Heart right ventricle (tissue), 16 donors: ENCODE measurements at regions not wholly inside any gene's neighbourhood (a gene's known extent, or its start where the extent isn't known, plus 50 kb on each side); places are given as distances from the start of the nearest gene placed in this dataset.

ENCODE experiments used
- ATAC-seq, 8 donors: fragments of 200-7000 bp; cut with Tn5 transposase; one replicate each; pipeline ENCODE4 v1.9.1; 2020; ENCODE audit warnings: mild to moderate bottlenecking in 8 of 8, moderate library complexity in 8 of 8, moderate number of reproducible peaks in 1 of 8
- DNase-seq, 2 donors: peaks; one replicate each; pipeline ENCODE4 v3.0.0-alpha.2; 2020
- H3K27ac ChIP-seq, 10 donors: fragments of 200-600 bp; sonication (generic) in 2 of 10; one replicate each; pipeline versions ENCODE4 v1.5.0 to v1.8.0; 2020 to 2022; ENCODE audit warnings: mild to moderate bottlenecking in 3 of 10
- H3K27me3 ChIP-seq, 7 donors: fragments of 200-600 bp; one replicate each; pipeline ENCODE4 v1.8.0; 2021 to 2022; ENCODE audit warnings: mild to moderate bottlenecking in 2 of 7
- H3K36me3 ChIP-seq, 9 donors: fragments of 200-600 bp; sonication (generic) in 1 of 9; one replicate each; pipeline versions ENCODE4 v1.5.0 to v1.8.0; 2020 to 2022; ENCODE audit warnings: mild to moderate bottlenecking in 2 of 9
- H3K4me1 ChIP-seq, 9 donors: fragments of 200-600 bp; sonication (generic) in 1 of 9; one replicate each; pipeline versions ENCODE4 v1.5.0 to v1.8.0; 2020 to 2022; ENCODE audit warnings: mild to moderate bottlenecking in 4 of 9
- H3K4me3 ChIP-seq, 10 donors: fragments of 200-600 bp; sonication (generic) in 2 of 10; one replicate each; pipeline versions ENCODE4 v1.5.0 to v1.8.0; 2020 to 2022; ENCODE audit warnings: mild to moderate bottlenecking in 7 of 10, moderate library complexity in 2 of 10
- H3K9me3 ChIP-seq, 11 donors: fragments of 200-600 bp in 10 of 11; sonication (generic) in 2 of 11; one replicate each; pipeline versions ENCODE4 v1.5.0 to v1.8.0; 2013 to 2022; ENCODE audit warnings: mild to moderate bottlenecking in 2 of 11, control low read depth in 1 of 11, moderate library complexity in 1 of 11
- WGBS, 2 donors: extraction: QIAGEN DNeasy Blood & Tissue Kit; methylation state at CpG; one replicate each; pipeline ENCODE4 v1.1.7; 2013; ENCODE audit warnings: inconsistent platforms in 1 of 2; 5-methylcytosine and 5-hydroxymethylcytosine counted together
- intact Hi-C, 10 donors: fragments of 100-400 bp; cut with DNase I; formaldehyde crosslinking; loops; one replicate each; pipeline versions ENCODE4 v1.11.1 to v1.14.2; 2022
- TF ChIP-seq, protein P1 (sequence below), 9 donors: fragments of 200-600 bp; sonication (generic) in 2 of 9; IDR thresholded peaks; one replicate each; pipeline versions ENCODE4 v1.5.0 to v1.8.0; 2021 to 2022; ENCODE audit warnings: antibody characterized with exemption in 9 of 9, mild to moderate bottlenecking in 5 of 9, moderate library complexity in 1 of 9
- donor health status: Arrhythmogenic right ventricular cardiomyopathy.
- donor health status: ischemic (EF 13 %, LVEDD 7.1; RV severe dilation, severe dysfunction).
- donor health status: healthy with polysubstance abuse.
- donor health status: DM: no; HTN: yes; CAD: no.
- donor health status: DM: no; HTN: no; CAD: no.
- donor health status: ischemic (EF 25% LVEDD 6.9; RV normal size, moderate dysfunction).
- donor health status: ischemic (EF 25% LVEDD 5.7; RV mildly dilated, moderate dysfunction).
- donor health status: healthy.
- donor health status: DM: yes; HTN: yes; CAD: no.
- donor health status: Ischemic cardiomyopathy.
- donor health status: ischemic (EF 35%, LVEDD 5.7; RV mildly dilated, moderate dysfunction).
- donor health status: nonischemic (EF 11% LVEDD 7.7; RV severe dilation, severe dysfunction).
- donor health status: DM: yes; HTN: yes; CAD: no.
- donor health status: PGD.
- donor health status: ischemic (EF 29% LVEDD 5.4; RV normal size, mild dysfunction).
- donor health status: nonischemic (EF 23%, LVEDD 6.1; RV moderate dilation, normal function).

- Histone ChIP-seq H3K4me1 (no peaks in the 10 kb centered on the region), H3K27me3 (peaks cover 0 to 69% (median 46%) of the 10 kb centered on the region in 7 donors), H3K4me3 (no peak overlapping the region), H3K36me3 (no peaks in the 10 kb centered on the region), H3K27ac (no peak overlapping the region), H3K9me3 (no peaks in the 10 kb centered on the region)
- intact Hi-C loops = no loop called here
- TF ChIP-seq, protein P1, sequence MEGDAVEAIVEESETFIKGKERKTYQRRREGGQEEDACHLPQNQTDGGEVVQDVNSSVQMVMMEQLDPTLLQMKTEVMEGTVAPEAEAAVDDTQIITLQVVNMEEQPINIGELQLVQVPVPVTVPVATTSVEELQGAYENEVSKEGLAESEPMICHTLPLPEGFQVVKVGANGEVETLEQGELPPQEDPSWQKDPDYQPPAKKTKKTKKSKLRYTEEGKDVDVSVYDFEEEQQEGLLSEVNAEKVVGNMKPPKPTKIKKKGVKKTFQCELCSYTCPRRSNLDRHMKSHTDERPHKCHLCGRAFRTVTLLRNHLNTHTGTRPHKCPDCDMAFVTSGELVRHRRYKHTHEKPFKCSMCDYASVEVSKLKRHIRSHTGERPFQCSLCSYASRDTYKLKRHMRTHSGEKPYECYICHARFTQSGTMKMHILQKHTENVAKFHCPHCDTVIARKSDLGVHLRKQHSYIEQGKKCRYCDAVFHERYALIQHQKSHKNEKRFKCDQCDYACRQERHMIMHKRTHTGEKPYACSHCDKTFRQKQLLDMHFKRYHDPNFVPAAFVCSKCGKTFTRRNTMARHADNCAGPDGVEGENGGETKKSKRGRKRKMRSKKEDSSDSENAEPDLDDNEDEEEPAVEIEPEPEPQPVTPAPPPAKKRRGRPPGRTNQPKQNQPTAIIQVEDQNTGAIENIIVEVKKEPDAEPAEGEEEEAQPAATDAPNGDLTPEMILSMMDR (IDR thresholded peaks at IDR 0.05) = no peak
- ATAC-seq (no peak), DNase-seq (no peak)
- WGBS, 2 donors = 65 to 68% methylated on average over 11 of the region's 11 CpGs
These were observed 283.9 kb downstream of the BUD13 start for GRCh38 chr11:116488836-116489389.

DNA sequence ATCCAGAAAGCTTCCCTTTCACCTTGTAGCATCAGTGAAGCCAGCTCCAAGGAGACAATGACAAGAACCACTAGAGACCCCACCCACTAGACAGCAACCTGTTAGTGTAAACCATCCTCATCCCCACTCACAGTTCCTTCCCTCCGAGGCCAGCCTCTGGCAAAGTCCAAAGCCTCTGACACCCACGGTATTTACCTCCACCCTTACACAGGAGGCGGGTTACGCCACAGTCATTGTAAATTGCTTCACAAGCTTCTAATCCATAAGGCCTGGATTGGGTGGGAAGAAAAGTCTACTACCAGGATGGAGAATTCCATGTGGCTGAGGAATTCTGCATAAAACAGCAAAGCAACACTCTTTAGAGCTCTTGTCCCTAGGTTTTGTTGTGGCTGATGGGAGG is 287.4 kb downstream of the BUD13 start:
- DNase-seq (no peak), ATAC-seq (no peak)
- H3K4me3 ChIP-seq = no peak overlapping the region
- WGBS, 2 donors = 78 to 89% methylated on average over 4 of the region's 4 CpGs
- intact Hi-C loops = no loop called here
- no peak overlapping the region for H3K27ac ChIP-seq
- H3K4me1 ChIP-seq = no peaks in the 10 kb centered on the region
- H3K9me3 ChIP-seq = no peaks in the 10 kb centered on the region
- TF ChIP-seq, protein P1 (IDR thresholded peaks at IDR 0.05) = no peak
- H3K27me3 ChIP-seq = peaks cover 0 to 55% (median 33%) of the 10 kb centered on the region in 7 donors
- no peaks in the 10 kb centered on the region for H3K36me3 ChIP-seq

DNA sequence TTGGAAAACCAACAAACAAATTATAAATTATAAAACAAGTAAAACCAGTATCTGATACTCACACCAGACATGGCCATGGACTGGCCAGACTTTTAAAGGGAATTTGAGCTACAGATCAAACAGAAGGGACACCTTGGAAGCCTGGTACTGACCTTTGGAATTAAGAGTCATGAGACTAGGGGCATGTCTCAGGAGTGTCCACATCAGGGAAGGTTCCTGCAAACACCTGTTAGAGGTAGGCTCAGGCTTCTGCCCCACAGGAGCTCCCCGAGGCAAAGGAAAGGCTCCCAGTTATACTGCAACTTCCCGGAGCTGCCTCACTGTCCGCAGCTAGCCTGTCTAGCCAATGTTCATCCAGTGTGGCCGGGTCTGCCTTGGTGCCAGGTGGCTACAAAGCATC is 290.1 kb downstream of the BUD13 start:
- WGBS, 2 donors = 87 to 90% methylated on average over 4 of the region's 4 CpGs
- no peaks in the 10 kb centered on the region for H3K36me3 ChIP-seq
- ATAC-seq (no peak), DNase-seq (no peak)
- TF ChIP-seq, protein P1 (IDR thresholded peaks at IDR 0.05) = no peak
- H3K4me1 ChIP-seq = no peaks in the 10 kb centered on the region
- no peaks in the 10 kb centered on the region for H3K9me3 ChIP-seq
- H3K27me3 ChIP-seq = peaks cover 0 to 48% (median 18%) of the 10 kb centered on the region in 7 donors
- intact Hi-C loops = no loop called here
- H3K27ac ChIP-seq = no peak overlapping the region
- no peak overlapping the region for H3K4me3 ChIP-seq

GRCh38 chr11:116481126-116481675 is 291.6 kb downstream of the BUD13 start:
- H3K4me3 ChIP-seq = no peak overlapping the region
- no peak overlapping the region for H3K27ac ChIP-seq
- no peaks in the 10 kb centered on the region for H3K4me1 ChIP-seq
- 66 to 71% methylated on average over 3 of the region's 3 CpGs for WGBS, 2 donors
- no peak for DNase-seq
- intact Hi-C loops = no loop called here
- ATAC-seq = no peak
- no peaks in the 10 kb centered on the region for H3K9me3 ChIP-seq
- H3K27me3 ChIP-seq = peaks cover 0 to 37% (median 7%) of the 10 kb centered on the region in 7 donors
- TF ChIP-seq, protein P1 (IDR thresholded peaks at IDR 0.05) = no peak
- H3K36me3 ChIP-seq = no peaks in the 10 kb centered on the region
